Fibroblast of lung (primary cell): ENCODE measurements at regions not wholly inside any gene's neighbourhood (a gene's known extent, or its start where the extent isn't known, plus 50 kb on each side); places are given as distances from the start of the nearest gene placed in this dataset.

Source experiments
- EZH2 ChIP-seq: IDR thresholded peaks from 2 replicates; pipeline ENCODE4 v1.5.1; 2012; ENCODE audit warnings: low read length, control low read depth, mild to moderate bottlenecking; ENCODE audit errors: missing control alignments
- TF ChIP-seq, protein P1 (sequence below), 2 donors: IDR thresholded peaks in 1 of 2; conservative IDR thresholded peaks in 1 of 2; 1 replicate in 1 of 2; 2 replicates in 1 of 2; pipeline ENCODE4 v1.5.1; 2011 to 2012; ENCODE audit warnings: low read length in 2 of 2, control low read depth in 1 of 2, inconsistent platforms in 1 of 2, low read depth in 1 of 2, mild to moderate bottlenecking in 1 of 2

DNA sequence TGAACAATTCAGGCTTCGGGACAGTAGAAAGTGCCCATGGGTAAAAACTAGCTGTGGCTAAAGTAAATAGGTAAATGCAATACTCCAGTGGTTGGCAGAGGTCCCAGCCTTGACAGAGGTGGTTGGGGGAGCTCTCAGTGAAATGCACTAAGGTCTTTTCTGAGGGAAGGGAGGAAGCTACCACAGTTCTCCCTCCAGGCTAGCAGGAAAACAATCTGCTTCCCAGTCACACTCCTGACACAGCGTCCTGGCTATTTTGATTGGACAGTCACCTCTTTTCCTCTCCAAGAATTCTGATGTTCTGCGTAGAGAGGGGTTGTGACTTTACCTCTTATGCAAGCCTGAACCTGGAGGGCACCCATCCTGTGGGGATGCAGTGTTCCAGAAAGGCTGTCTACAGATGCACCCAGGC, 128.7 kb downstream of the CYSLTR2 start:
- no peak for TF ChIP-seq EZH2
- TF ChIP-seq, protein P1, sequence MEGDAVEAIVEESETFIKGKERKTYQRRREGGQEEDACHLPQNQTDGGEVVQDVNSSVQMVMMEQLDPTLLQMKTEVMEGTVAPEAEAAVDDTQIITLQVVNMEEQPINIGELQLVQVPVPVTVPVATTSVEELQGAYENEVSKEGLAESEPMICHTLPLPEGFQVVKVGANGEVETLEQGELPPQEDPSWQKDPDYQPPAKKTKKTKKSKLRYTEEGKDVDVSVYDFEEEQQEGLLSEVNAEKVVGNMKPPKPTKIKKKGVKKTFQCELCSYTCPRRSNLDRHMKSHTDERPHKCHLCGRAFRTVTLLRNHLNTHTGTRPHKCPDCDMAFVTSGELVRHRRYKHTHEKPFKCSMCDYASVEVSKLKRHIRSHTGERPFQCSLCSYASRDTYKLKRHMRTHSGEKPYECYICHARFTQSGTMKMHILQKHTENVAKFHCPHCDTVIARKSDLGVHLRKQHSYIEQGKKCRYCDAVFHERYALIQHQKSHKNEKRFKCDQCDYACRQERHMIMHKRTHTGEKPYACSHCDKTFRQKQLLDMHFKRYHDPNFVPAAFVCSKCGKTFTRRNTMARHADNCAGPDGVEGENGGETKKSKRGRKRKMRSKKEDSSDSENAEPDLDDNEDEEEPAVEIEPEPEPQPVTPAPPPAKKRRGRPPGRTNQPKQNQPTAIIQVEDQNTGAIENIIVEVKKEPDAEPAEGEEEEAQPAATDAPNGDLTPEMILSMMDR (conservative IDR thresholded peaks at IDR 0.05 in 1 of 2, IDR thresholded peaks at IDR 0.05 in 1 of 2; ENCODE audit: low read depth in 1 of 2, low read length in 2 of 2): no peak
